ENCODE measurements at regions not wholly inside any gene's neighbourhood (a gene's known extent, or its start where the extent isn't known, plus 50 kb on each side); places are given as distances from the start of the nearest gene placed in this dataset.
"Not testable (repeated sequence)": the region's sequence is repeated elsewhere in the genome, so short reads cannot be mapped to it uniquely, and the experiment has no call there.

DNA sequence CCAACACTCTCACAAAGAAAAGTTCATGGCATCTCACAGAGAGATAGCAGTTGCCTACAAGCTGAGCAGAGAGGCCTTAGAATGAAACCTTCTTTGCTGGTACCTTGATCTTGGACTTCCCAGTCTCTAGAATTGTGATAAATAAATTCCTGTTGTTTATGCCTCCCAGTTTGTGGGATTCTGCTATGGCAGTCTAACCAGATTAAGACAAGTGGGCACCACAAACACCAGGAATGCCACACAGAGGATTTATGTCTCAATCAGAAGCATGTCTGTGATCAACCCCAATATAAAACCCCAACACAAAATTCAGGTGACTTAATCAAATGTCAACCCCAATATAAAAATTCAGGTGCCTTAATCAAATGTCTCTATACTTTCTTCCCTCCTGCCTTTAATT is 581.3 kb downstream of the XPNPEP1 start:
- TF ChIP-seq, protein P1, sequence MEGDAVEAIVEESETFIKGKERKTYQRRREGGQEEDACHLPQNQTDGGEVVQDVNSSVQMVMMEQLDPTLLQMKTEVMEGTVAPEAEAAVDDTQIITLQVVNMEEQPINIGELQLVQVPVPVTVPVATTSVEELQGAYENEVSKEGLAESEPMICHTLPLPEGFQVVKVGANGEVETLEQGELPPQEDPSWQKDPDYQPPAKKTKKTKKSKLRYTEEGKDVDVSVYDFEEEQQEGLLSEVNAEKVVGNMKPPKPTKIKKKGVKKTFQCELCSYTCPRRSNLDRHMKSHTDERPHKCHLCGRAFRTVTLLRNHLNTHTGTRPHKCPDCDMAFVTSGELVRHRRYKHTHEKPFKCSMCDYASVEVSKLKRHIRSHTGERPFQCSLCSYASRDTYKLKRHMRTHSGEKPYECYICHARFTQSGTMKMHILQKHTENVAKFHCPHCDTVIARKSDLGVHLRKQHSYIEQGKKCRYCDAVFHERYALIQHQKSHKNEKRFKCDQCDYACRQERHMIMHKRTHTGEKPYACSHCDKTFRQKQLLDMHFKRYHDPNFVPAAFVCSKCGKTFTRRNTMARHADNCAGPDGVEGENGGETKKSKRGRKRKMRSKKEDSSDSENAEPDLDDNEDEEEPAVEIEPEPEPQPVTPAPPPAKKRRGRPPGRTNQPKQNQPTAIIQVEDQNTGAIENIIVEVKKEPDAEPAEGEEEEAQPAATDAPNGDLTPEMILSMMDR (IDR thresholded peaks at IDR 0.05; ENCODE audit: low read depth, low read length, missing control alignments): no peak
- H3K4me3 ChIP-seq (replicated peaks; ENCODE audit: low read depth, low read length): no peak overlapping the region

GRCh38 chr10:109328001-109328400 is 595.3 kb downstream of the XPNPEP1 start:
- TF ChIP-seq, protein P1 (IDR thresholded peaks at IDR 0.05; ENCODE audit: low read depth, low read length, missing control alignments): no peak
- no peak for DNase-seq (ENCODE audit: extremely low read depth, low read depth)
- H3K4me3 ChIP-seq (replicated peaks; ENCODE audit: low read depth, low read length): no peak overlapping the region

More for the DNA sequence above, 581.3 kb downstream of the XPNPEP1 start:
- no peak for DNase-seq (ENCODE audit: extremely low read depth, low read depth)

- no peak for DNase-seq (ENCODE audit: extremely low read depth, low read depth)
- H3K4me3 ChIP-seq (replicated peaks; ENCODE audit: low read depth, low read length): no peak overlapping the region
- TF ChIP-seq, protein P1 (IDR thresholded peaks at IDR 0.05; ENCODE audit: low read depth, low read length, missing control alignments): no peak
Measured at GRCh38 chr10:109327266-109327665, 596.0 kb downstream of the XPNPEP1 start.

DNA sequence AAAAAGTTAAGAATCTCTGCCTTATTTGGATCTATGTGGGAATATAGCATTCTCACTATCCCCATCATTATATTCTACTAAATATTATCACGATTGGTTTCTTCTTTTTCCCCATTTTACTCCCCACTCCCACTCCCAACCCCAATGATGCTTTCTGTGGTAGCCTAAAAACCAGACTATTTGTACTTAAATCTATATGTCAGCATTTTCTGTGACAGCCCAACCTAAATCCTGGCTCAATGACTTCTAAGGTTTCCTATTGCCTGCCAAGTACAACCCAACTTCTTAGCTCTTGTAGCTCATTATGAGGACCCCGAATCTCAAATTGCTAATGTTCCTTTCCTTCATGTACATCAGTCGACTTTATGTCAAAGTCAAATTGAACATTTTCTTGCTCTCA is 598.6 kb downstream of the XPNPEP1 start:
- no peak overlapping the region for H3K4me3 ChIP-seq (replicated peaks; ENCODE audit: low read depth, low read length)
- DNase-seq (ENCODE audit: extremely low read depth, low read depth): no peak
- TF ChIP-seq, protein P1 (IDR thresholded peaks at IDR 0.05; ENCODE audit: low read depth, low read length, missing control alignments): no peak

GRCh38 chr10:109317746-109318366 is 605.5 kb downstream of the XPNPEP1 start:
- no peak overlapping the region for H3K4me3 ChIP-seq (replicated peaks; ENCODE audit: low read depth, low read length)
- TF ChIP-seq, protein P1 (IDR thresholded peaks at IDR 0.05; ENCODE audit: low read depth, low read length, missing control alignments): no peak
- DNase-seq (ENCODE audit: extremely low read depth, low read depth): no peak

DNA sequence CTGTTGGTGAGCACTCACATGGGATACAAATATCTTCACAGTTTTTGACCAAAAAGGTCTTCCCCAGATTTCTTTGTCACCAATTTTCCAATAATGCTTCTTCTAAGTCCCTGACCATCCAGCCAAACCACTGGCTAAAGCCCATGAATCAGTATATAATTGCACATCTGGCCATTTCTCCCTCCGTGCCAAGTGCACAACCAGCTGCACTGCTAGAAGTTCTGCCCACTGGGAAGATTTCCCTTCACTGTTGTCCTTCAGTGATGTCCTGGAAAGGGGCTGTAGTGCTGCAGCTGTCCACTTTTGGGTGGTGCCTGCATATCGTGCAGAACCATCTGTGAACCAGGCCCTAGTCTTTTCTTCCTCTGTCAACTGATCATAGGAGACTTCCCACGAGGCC is 609.3 kb downstream of the XPNPEP1 start:
- not testable (repeated sequence) for DNase-seq (ENCODE audit: extremely low read depth, low read depth); H3K4me3 ChIP-seq (replicated peaks; ENCODE audit: low read depth, low read length)

DNA sequence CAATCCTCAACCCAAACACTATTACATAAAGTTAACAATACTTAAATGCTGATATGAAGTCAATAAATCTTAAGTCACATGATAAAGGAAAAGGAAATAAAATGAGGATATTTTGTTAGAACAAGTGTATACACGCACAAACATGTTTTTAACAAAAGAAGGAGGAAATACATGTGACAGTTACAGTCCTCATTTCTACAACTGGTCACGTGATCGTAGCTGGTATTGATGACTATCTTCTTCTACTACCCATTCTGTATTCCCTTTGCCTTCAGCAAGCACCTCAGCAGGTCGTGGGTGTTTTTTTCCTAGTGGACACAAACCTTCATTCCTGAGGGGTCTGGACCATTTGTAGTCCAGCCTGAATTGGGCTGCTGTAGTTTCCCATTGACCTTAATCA is 610.8 kb downstream of the XPNPEP1 start:
- DNase-seq (ENCODE audit: extremely low read depth, low read depth): not testable (repeated sequence)

GRCh38 chr10:109308971-109309370 is 614.3 kb downstream of the XPNPEP1 start:
- TF ChIP-seq, protein P1 (IDR thresholded peaks at IDR 0.05; ENCODE audit: low read depth, low read length, missing control alignments): no peak
- H3K4me3 ChIP-seq (replicated peaks; ENCODE audit: low read depth, low read length): no peak overlapping the region
- no peak for DNase-seq (ENCODE audit: extremely low read depth, low read depth)

More for the DNA sequence above, 610.8 kb downstream of the XPNPEP1 start:
- H3K4me3 ChIP-seq (replicated peaks; ENCODE audit: low read depth, low read length): not testable (repeated sequence)

DNA sequence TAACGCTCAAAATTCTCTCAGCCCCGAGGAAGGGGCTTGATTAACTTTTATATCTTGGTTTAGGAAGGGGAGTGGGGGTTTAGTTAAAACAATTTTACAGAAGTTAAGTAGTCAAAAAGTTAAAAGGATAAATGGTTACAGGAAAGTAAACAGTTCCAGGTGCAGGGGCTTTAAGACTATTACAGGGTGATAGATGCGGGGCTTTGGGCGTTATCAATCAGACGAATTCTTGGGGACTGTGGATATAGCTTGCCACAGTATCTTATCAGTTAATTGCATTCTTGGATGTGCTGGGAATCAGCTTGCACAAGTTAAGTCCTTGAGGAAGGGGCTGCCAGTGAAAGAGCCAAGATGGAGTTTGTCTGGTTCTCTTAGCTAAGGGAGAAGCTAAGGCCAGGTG is 616.2 kb downstream of the XPNPEP1 start:
- not testable (repeated sequence) for DNase-seq (ENCODE audit: extremely low read depth, low read depth); H3K4me3 ChIP-seq (replicated peaks; ENCODE audit: low read depth, low read length)
